ENCODE measurements at regions not wholly inside any gene's neighbourhood (a gene's known extent, or its start where the extent isn't known, plus 50 kb on each side); places are given as distances from the start of the nearest gene placed in this dataset.

DNA sequence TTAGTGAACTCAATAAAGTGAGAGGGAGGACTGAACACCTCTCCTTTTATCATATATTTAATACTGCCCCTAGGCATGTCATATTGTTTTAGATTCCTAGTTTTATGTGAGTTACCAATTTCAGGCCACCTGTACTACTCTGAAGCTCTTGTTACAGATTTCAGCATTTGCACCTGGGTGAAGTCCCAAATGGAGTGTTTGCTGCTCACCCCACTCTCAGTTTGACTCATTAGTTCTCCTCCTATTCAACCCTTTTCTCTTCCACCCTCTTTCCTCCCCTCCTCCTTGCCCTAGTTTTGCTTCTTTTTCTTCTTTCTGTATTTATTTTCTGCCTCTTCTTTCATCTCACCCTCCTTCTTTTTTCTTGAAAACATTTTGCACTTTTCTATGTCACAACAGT is 1852.2 kb upstream of the IGFBP7 start:
- TF ChIP-seq POLR2A (IDR thresholded peaks at IDR 0.05; ENCODE audit: low read length), result no peak
- TF ChIP-seq GATA1 (IDR thresholded peaks at IDR 0.05; ENCODE audit: low read depth, low read length), result no peak

All from erythroblast (primary cell).